IPS-NIHi7 (cell line): ENCODE measurements at regions not wholly inside any gene's neighbourhood (a gene's known extent, or its start where the extent isn't known, plus 50 kb on each side); places are given as distances from the start of the nearest gene placed in this dataset.

Experiments
- DNase-seq: peaks from one replicate; pipeline ENCODE4 v3.0.0; 2012; ENCODE audit warnings: mixed read lengths; ENCODE audit errors: extremely low spot score

DNA sequence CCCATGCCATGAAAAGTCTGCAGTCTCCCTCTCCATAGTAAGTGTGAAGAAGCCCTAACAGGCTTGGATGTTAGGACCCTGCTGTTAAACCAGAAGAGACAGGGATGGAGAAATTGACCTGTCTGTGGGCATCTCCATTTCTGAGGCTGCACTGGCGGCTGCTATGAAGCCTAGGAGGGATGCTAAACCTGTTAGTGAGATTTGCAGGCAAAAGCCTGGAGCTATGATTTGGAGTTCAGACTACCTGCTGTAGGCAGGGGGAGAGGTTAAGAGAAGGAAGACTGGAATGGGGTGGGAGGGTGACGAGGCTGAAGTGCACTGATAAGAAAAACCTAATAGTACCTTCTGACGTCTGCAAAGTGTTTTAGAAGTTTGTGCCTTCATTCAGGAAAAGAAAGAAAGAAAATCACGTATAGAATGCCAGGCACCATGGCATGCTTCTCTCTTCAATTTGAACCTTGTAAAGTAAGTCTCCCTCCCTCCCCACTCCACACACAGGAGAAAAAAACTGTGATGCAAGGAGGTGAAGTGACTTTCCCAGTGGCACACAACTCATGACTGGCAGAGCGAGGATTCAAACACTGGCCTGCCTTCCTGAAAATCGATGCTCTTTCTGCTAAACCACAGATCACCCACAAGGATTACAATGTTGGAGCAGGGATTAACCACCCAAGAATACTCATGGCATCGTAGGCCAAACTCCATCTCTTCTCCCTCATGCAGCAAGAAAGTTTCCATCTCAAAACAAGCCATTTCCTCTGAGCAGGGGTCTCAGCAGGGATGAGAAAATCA lies 98.5 kb upstream of the PKDCC start:
- no peak for DNase-seq

DNA sequence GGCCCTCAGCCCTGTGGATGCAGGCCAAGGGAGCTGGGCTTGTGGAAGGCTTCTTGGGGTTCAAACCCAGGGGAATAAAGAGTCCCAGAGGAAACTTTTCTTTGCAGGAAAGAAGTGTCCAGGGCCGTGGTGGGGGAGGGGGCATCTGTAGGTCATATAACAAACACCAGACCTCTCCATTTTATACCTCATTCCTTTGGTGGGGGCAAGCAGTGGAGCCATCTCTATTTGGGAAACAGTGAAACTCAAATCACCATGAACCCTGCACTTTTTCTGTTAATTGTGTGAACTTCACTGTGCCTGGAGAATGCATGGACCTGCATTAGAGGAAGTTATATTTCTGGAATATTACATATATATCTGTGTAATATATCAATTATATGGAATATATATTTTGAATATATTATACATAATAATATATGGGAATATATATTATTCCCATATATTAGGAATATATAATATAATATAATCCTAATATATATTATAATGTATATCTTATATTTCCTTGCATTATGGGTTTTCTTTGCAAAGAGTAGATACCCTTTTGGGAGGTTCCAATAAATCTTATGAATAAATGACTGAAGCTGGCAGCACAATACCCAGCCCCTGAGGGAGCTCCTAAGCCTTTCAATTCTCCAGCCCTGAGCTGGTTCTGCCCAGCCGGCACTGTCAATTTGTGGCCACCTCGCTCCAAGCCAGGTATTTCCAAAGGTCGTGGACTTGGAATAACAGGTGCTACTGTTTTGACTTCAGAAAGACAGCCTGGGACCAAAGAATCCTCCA lies 97.7 kb upstream of the PKDCC start:
- DNase-seq, result no peak

DNA sequence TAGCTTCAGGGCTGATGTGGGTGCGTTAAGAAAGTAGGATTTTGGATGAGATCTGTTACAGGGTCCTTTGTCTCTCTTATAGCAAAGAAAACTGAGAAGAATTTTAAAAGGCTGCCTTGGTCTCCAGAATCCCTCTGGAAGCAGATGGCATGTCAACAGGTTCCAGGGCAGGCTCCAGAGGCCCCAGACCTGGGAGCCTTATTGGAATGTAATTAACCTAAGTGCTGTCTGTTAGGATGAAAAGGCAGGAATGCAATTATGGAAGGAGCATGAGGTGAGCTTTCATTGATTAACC lies 97.2 kb upstream of the PKDCC start:
- no peak for DNase-seq

DNA sequence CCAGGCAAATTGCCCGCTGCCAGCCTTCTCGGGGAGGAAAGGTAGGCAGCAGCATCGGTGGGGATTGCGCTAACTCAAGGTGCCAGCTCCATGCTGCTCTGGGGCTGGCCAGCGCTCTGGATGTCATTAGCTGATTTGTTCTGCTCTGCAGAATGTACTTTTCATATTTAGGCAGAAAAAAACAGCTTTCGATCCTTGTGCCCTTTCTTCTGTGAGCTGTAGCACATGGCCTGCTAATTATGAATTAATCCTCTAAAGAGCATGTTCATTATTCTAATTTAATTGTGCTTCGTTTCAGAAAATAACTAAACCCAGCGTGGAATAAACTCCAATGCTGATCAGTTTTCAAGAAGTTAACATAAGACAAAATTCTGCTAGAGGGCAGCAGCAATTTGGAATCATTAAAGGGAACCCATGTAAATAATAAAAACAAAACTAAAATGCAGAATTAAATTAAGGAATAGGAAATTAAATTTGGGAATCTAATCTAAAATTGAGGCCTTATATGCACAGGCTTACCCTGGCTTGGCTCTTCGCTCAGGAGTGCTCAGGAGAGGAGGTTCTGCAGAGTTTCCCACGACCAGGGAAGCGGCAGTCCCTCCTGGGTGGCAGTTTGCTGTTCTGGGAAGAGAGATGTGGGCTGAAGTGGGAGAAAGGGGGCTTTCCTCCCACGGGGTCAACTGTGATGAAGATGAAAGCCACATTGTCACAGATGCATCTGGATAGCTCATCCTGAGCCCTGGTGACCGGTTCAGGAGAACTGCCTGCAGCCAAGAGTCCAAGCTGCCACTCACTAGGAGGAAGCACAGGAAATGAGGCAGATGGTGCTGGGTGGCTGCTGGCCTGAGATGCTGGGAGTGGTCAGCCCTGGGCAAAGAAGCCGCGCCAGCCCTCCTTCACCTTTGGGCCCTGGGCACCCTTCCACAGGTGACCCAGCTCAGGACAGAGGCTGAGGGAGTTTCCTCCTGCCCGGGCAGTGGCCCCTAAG lies 93.2 kb upstream of the PKDCC start:
- no peak for DNase-seq

DNA sequence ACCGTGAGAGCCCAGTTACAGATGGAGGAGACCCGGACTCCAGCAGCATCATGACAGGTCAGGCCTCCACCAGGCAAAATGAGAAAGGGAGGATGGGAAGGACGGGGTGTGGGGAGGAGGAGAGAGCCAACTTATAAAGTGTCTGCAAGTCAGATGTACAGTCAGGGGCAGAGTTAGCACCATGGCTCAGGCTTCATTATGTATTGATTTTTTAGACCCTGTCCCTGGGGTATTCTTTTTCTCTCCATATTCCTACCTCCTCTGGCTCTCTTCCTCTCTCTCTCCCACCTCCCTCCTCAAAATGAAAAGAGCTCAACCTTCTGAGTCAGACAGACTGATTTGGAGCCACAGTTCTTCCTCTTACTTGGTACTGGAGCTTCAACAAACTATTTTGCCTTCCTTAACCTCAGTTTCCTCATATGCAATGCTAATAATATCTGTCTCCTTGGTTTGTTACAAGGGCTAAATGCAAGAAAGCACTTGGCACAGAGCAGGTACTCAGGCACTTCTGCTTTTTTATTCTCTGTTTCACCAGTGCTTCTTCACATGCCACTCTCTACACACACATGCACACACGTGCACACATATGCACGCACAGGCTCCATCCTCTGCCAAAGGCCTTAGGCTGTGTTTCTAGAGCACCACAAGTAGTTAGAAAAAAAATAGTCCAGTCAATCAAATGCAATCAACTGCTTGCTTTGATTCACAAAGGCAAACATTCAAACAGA lies 92.3 kb upstream of the PKDCC start:
- no peak for DNase-seq

DNA sequence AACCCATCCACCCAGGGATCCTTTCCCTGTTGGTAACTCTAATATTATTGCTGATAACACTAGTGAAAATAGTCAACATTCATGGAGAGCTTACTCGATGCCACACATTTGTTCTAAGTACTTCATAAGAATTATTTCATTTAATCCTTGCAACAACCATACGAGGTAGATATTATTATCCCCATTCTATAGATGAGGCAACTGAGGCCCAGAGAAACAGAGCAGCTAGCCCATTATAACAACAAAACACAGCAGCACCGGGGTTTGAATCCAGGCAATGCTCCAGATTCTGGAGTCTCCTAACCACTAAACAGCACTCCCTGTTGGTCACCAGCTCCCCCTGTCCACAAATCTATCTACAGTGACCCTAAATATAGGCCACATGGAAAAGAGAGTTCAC lies 90.4 kb upstream of the PKDCC start:
- no peak for DNase-seq

DNA sequence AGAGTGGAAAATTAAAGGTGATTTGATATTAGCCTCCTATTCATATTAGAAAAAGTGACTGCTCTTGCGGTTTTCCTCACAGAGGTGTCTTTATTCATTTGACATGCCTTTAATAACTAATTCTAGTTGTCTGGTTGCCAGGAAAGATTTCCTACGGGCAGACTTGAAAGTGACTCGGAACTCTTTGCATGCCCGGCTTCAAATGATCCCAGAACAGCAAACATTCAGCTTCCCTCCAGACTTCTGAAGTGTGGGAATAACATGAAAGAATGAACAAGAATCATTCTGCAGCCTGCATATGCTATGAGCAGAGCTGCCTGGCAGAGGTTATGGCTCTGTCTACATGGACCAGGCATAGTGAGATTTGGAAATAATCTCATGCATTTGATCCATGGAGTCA lies 89.6 kb upstream of the PKDCC start:
- DNase-seq, result no peak

DNA sequence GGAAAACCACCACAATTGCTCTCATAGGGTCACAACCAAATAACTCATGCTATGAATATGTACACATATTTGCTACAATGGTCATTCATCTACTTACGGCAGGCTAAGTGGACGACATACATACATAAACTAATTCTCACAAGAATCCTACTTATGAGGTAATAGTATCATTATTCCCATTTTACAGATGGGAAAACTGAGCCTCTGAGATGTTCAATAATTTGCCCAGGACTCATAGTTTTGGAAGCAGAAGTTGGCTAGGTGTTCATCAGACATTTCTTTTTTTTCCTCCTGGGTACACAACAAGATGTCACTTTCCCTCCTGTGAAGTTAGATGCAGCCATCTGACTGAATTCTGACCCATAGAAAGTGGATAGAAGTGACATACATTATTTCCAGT lies 89.0 kb upstream of the PKDCC start:
- DNase-seq, result no peak

DNA sequence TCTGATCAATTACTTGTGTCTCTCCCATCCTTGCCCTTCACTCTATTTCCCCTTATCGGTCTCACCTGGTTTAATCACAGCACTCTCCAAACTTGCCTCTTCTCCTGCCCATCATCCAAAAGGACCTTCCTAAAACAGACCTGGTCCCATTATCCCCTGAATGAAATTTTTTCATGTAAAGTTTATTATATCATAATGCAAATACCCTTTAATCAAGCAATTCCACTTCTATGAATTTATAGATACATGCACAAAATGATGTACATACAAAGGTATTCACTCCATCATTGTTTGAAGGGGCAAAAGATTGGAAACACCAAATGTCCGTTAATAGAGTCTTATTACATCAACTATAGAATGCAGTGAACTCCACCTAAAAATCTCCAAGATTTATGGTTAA lies 88.1 kb upstream of the PKDCC start:
- no peak for DNase-seq

DNA sequence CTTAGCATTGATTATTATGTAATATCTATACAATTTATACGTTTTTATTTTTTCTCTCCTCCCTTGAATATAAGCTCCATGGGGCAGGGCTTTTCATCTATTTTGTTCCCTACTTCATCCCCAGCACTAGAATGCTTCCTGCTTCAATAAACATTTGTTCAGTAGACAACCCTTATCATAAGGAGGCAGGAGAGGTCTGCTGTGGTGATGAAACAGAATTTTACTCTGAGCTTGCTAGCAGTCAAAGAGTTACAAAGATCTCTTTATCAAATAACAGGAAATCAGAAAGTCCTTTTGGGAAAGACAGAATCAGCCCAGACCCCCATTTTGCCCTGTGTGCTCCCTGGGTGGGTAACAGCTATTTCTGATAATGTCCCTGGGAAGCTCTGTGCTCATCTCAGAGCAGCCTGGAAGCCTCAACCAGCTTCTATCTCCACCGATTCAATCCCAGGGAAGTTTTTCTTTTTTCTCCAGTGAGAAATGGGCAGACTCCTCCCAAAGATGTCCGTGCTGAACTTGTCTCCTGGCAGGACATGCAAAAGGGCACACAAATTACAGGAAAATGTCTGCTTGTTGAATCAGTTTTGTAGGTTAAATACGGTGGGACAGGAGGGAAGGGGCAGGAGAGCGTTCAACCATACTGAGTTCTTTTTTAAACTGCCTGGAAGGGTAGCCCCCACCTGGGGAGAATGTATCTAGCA lies 84.7 kb upstream of the PKDCC start:
- DNase-seq, result no peak

DNA sequence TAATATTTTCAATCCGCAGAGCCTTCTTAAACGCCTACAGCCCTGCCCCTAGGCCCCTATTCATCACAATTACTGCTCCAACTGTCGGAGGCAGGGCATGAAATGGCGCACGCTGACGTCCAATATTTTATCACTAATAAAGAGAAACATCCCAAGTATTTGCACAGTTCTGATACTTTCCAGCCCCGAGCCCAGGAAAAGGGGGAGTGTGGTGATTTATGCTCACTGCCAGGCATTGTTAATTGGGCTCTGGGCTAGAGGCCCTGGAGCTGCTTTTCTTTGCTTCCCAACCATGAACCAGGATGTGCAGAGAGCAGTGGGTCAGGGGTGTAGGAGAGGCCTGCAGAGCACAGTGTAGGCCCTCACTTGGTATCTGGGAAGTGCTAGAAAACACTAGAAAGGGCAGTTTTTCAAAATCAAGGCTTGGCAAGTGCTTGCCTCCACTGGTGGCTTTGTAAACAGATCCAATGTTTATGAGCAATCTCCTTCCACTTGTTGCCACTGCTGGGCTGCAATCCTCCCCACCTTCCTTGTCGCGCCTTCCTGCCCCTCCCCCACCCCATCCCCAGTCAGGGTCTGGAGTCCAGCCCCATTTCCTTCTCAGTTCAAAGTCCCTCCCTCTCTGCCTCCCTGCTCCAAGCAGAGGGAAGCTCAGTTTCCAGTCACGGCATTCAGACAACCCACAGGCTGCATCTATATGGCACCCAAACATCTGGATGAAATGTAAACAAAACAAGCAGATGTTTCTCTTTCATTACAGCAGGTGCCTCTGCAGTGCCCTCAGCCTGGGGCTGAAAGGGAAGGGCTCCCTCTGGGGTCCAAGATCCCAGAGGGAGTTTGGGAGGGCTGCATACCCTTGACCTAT lies 83.9 kb upstream of the PKDCC start:
- peak; percentile 59 for DNase-seq

DNA sequence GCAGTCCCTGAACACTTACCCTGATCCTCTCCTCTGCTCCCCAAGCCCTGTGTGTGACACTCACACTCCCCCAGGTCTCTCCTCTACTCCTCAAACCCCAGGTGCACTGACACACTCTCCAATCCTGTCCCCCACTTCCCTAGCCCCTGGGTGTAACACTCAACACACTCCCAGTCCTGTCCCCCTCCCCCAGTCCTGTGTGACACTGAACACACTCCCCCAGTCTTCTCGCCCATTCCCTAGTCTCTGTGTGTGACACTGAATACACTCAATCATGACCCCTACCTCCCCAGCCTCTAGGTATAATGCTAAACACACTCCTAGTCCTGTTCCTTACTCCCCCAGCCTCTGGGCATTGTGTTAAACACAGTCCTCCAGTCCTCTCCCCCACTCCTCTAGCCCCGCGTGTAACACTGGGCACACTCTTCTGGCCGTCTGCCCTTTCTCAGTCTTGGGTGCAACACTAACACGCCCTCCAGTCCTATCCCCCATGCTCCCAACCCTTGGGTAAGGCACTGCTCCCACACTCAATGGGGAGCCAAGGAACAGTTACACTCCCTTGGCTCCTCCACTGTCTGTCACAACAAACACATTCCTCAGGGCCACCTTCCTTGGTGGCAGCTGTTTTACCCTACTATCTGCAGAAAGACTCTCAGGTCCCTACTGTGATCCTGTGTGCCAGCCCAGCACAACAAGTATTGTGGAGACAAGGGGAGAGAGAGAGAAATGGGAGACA lies 82.5 kb upstream of the PKDCC start:
- no peak for DNase-seq

DNA sequence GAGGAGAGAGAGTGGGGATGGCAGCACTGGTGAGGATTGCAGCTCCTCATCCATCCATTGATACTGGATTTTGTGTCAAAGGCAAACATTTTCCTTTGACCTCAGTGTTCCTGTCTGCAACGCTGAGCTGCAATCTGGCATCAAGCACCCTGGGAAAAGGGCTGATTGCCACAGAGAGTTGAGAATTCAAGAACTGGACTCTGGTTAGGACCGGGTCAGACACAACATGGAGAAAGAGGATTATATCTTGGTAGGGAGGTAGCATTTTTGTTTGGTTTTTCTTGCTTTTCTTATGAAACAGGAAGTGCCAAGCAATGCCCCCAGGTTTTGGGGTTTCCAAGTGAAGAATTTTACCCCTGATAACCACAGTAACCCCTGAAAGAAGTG lies 81.9 kb upstream of the PKDCC start:
- no peak for DNase-seq

DNA sequence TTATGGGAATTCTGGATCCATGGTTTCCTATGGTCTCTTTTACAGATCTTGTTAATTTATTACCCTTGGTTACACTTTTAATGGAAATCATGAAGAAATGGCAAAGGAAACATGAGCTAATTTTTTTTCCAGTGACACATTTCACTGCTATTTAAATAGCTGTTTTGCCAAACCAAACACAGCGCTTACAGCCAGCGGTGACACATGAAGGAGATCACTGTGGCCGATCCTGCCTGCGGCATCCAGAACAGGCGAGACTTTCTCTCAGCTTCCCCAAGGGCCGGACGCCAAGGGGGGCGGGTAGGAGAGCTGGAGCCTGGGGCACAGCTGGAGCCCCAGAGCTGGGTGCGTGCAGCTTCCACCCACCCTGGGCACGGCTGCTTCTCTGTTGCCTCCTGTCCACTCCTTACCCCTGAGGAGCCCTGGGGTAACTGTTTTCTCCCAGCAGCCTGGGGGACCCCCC lies 81.4 kb upstream of the PKDCC start:
- DNase-seq, result no peak

DNA sequence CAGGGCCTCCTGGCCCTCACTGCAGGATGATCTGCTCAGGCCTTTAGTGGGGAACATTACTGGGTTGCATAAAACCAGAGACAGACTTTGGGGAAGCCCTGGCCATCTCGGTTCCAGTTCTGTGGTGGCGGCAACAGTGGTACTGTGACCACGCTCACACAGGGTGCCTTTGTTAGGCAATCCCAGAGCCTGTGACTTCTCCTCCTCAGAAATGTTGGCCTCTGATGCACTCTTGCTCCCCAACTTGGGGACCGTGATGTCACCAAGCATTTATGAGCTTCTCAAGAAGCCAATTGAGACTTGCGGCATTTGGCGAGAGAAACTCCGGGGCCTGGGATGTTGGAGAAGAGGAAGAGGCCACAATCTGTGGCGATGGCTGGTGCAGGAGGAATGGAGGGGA lies 80.9 kb upstream of the PKDCC start:
- DNase-seq, result no peak

DNA sequence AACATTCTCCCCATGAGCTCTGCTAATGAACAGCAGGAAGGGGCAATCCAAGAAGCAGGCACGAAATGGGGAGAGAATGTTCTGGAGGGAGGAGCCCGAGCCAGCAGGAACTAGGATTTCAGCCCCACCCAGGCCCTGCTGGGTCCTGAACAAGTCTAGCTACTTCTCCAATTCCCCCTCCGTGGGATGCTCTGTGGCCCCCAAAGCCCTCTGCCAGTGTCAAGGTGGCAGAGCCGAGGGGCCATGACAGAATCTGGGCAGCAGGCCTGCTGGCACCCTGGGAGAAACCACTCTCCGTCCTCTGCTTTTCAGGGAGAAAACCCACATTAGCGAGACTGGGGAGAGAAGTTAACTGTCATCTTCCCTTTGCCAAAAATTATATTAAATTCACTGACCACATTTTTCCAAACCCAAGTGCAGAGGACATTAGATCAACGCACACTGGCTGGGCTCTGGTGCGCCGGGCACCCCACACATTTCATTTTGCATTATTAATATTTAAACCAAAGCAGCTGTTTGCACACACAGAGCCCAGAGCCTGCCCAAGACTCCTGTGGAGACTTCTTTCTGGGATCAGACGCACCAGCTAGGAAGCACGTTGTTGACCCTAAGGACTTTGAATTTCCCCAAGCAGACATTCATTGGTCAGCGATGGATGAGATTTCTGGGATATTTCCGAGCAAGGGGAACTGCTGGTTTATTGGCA lies 80.2 kb upstream of the PKDCC start:
- no peak for DNase-seq

DNA sequence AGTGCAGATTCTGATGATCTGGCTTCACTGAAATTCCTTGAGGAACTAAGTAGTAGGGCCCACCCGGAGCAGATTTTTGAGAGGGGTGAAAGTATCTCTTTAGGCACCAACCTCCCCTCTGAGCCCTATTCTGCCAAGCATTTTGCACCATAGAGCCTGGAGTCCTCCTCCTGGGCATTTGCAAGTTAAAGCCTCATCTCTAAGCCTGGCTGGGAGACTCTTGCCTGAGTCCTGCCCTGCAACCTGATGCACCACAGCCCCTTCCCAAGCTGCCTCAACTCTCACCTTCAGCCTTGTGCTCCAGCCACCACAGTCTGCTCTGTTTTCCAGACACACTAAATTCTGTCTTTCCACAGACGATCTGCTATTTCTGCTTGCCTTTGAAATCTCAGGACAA lies 79.6 kb upstream of the PKDCC start:
- DNase-seq, result no peak

DNA sequence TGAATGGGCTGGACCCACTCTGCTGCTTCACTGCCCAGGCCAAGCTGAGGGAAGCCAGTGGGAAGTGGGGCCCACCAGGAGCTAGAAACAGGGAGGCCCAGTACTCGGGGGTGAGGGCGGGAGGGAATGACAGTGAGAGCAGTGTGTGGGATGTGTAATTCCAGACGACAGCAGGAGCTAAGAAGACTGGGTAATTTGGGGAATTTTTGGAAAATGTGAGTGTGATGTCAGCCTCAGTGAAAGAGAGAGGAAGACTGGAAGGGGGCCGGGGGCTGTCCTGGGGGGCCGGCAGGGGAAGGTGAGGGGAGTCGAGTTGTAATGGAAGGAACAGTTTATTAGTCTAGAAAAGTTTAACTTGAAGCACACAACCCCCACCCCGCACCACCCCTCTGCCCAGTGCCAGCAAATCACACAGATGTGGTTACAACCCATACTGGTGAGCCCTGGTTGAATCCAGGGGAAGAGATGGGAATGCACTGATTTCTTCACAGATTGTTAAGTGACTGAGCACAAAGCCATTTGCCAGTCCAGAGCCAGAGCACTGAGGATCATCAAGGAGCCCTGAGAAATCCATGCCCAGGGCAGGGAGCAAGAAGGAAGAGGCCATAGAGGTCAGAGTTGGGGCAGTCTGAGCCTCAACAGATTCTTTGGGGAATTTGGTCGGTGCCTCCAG lies 76.7 kb upstream of the PKDCC start:
- no peak for DNase-seq
